ENCODE measurements at regions not wholly inside any gene's neighbourhood (a gene's known extent, or its start where the extent isn't known, plus 50 kb on each side); places are given as distances from the start of the nearest gene placed in this dataset.

DNA sequence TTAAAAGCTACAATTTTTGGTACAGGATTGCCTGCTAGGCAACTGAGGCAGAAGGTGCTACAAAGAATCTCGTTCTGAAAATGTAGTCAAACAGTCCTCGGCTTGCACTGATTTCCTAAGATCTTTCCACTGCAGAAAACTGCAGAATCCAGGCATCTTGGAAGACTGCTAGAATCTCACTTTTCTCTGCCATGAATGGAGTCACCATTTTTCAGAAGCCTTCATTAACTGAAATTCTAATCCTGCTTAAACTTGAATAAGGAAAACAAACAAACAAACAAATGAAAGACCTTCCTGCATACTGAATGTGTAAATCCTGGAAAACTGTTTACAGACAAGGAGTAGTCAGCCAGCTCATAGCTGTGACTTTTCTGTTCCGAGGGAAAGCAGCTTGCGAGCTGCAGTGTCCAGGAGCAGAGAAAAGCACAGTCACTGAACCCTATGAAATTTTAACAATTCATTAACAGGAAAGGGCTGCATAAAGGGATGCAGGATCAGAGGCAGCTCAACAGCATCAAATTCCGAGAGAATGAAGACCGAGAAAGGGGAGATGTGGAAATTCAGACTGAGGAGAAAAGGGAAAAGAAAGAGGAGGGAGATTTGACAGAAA is 210.5 kb upstream of the PIK3C3 start:
- H3K36me3 ChIP-seq: no peaks in the 10 kb centered on the region
- peak in 1 of 2 donors; percentile 38 for DNase-seq (ENCODE audit: low read depth in 1 of 2, low spot score in 1 of 2)
- peak overlapping the region; percentile 56 for H3K27ac ChIP-seq
- H3K4me3 ChIP-seq: no peak overlapping the region
- H3K27me3 ChIP-seq: no peaks in the 10 kb centered on the region
- TF ChIP-seq, protein P1, sequence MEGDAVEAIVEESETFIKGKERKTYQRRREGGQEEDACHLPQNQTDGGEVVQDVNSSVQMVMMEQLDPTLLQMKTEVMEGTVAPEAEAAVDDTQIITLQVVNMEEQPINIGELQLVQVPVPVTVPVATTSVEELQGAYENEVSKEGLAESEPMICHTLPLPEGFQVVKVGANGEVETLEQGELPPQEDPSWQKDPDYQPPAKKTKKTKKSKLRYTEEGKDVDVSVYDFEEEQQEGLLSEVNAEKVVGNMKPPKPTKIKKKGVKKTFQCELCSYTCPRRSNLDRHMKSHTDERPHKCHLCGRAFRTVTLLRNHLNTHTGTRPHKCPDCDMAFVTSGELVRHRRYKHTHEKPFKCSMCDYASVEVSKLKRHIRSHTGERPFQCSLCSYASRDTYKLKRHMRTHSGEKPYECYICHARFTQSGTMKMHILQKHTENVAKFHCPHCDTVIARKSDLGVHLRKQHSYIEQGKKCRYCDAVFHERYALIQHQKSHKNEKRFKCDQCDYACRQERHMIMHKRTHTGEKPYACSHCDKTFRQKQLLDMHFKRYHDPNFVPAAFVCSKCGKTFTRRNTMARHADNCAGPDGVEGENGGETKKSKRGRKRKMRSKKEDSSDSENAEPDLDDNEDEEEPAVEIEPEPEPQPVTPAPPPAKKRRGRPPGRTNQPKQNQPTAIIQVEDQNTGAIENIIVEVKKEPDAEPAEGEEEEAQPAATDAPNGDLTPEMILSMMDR (IDR thresholded peaks at IDR 0.05; ENCODE audit: low read depth, low read length): no peak
- H3K9me3 ChIP-seq (ENCODE audit: low read depth): no peaks in the 10 kb centered on the region
- H3K4me1 ChIP-seq (ENCODE audit: low read depth): peaks cover 21% of the 10 kb centered on the region

DNA sequence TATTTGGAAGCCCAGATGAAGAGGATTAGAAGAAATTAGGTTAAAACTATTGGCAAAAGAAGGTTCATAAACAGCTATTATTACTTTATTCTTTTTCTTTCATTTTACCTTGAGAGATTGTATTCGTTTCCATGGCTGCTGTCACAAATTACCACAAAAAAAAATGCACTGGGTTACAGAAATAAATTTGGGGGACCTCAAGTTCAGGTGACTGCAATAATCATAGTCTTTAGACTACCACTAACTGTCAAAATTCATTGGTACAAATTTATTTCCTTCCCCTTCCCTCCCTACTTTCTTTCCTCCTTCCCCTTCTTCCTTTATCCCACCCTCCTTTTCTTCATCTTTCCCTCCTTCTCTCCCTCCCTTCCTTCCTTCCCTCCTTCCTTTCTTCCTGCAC is 217.8 kb upstream of the PIK3C3 start:
- TF ChIP-seq, protein P1 (IDR thresholded peaks at IDR 0.05; ENCODE audit: low read depth, low read length): no peak
- no peak for DNase-seq (ENCODE audit: low read depth in 1 of 2, low spot score in 1 of 2)
- H3K27me3 ChIP-seq: no peaks in the 10 kb centered on the region
- H3K9me3 ChIP-seq (ENCODE audit: low read depth): no peaks in the 10 kb centered on the region
- H3K4me3 ChIP-seq: no peak overlapping the region
- H3K4me1 ChIP-seq (ENCODE audit: low read depth): peaks cover 6% of the 10 kb centered on the region
- H3K27ac ChIP-seq: no peak overlapping the region
- H3K36me3 ChIP-seq: no peaks in the 10 kb centered on the region

GRCh38 chr18:41734917-41735316 is 220.1 kb upstream of the PIK3C3 start:
- Histone ChIP-seq H3K27me3 (no peaks in the 10 kb centered on the region), H3K36me3 (no peaks in the 10 kb centered on the region), H3K27ac (no peak overlapping the region), H3K4me3 (no peak overlapping the region), H3K9me3 (ENCODE audit: low read depth) (no peaks in the 10 kb centered on the region), H3K4me1 (ENCODE audit: low read depth) (peaks cover 6% of the 10 kb centered on the region)
- DNase-seq (ENCODE audit: low read depth in 1 of 2, low spot score in 1 of 2): peak in 1 of 2 donors; percentile 48
- TF ChIP-seq, protein P1 (IDR thresholded peaks at IDR 0.05; ENCODE audit: low read depth, low read length): no peak

DNA sequence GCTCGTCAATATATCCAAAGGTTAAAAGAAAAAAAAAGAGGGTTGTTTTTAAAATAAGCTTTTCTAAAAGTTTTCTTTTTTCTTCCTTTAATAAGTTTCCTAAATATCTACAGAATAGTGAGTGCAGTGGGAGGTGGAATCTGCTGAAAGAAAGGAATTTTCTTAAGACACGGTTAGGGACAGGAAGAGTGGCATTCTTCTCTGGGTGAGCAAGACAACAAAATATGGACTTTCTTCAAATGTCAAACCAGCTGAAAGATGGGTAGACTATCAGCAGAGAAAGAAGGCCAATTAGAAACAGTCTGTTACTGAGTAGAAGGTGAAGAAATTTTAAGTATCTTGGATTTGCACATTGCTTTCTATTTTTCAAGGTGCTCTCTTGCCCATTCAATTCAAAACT is 222.7 kb upstream of the PIK3C3 start:
- DNase-seq (ENCODE audit: low read depth in 1 of 2, low spot score in 1 of 2): no peak
- TF ChIP-seq, protein P1 (IDR thresholded peaks at IDR 0.05; ENCODE audit: low read depth, low read length): no peak

DNA sequence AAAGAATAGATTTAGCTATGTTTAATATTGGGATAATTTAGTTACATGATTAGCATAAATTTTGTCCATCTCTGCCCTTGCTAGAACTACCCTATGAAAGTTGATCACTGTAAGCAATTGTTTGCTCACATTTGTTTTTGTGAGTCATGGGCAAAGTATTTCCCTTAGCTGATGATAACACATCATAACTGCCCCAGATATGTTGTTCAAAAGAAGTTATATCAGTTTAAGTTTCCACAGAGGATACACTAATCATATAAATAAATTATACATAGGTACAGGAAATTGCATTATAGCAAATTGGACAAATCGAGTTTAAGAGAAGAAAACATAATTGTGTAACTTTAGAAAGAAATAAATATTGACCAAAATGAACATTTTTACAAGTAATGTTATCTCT is 223.2 kb upstream of the PIK3C3 start:
- peak in 1 of 2 donors; percentile 43 for DNase-seq (ENCODE audit: low read depth in 1 of 2, low spot score in 1 of 2)
- no peak overlapping the region for H3K4me3 ChIP-seq
- H3K27ac ChIP-seq: no peak overlapping the region
- TF ChIP-seq, protein P1 (IDR thresholded peaks at IDR 0.05; ENCODE audit: low read depth, low read length): no peak
- no peaks in the 10 kb centered on the region for H3K9me3 ChIP-seq (ENCODE audit: low read depth)
- H3K27me3 ChIP-seq: no peaks in the 10 kb centered on the region
- peaks cover 6% of the 10 kb centered on the region for H3K4me1 ChIP-seq (ENCODE audit: low read depth)
- no peaks in the 10 kb centered on the region for H3K36me3 ChIP-seq

More for the DNA sequence above, 222.7 kb upstream of the PIK3C3 start:
- Histone ChIP-seq H3K9me3 (ENCODE audit: low read depth) (no peaks in the 10 kb centered on the region), H3K4me1 (ENCODE audit: low read depth) (peaks cover 6% of the 10 kb centered on the region), H3K4me3 (no peak overlapping the region), H3K27ac (no peak overlapping the region), H3K36me3 (no peaks in the 10 kb centered on the region), H3K27me3 (no peaks in the 10 kb centered on the region)

Measured in cardiac muscle cell (in vitro differentiated cells and primary cell).